ENCODE measurements at regions not wholly inside any gene's neighbourhood (a gene's known extent, or its start where the extent isn't known, plus 50 kb on each side); places are given as distances from the start of the nearest gene placed in this dataset.

DNA sequence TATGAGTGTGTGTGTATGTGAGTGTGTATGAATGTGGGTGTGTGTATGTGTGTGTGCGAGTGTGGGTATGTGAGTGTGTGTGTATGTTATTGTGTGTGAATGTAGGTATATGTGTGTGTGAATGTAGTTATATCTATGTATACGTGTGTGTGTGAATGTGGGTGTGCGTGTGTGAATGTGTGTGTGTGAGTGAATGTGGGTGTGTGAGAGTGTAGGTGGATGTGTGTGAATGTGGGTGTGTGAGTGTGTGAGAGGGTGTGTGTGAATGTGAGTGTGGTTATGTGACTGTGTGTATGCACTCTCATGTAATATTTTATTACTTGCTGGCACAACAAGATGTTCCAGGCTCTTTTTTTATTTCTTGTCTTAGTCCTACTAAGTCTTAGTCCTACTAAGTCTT lies 513.4 kb upstream of the B3GAT1 start:
- no peak for ATAC-seq
- 88 to 91% methylated on average over 3 of the region's 3 CpGs for WGBS, 2 donors (ENCODE audit: low coverage in 1 of 2)
- no peak overlapping the region for H3K27ac ChIP-seq

DNA sequence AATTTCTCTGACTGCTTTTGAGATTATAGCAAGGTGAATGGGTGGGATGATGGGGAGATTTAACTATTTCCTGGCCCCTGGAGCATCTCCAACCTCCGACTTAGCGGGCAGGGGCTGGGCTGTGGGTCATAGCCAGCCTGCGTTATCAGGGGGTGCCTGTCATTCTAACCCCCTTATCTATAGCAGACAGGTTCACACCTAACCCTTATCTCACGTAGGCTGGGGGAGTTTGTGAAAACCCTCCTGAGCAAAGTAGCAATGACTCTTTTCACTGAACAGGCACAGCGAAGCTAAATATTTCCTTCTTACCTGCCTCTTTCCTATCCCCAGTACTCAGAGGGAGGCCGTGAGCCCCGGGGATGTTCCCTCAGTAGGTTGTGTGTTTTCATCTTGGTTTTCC lies 511.4 kb upstream of the B3GAT1 start:
- H3K4me3 ChIP-seq = no peak overlapping the region
- H3K9me3 ChIP-seq = no peaks in the 10 kb centered on the region
- ATAC-seq = no peak
- H3K4me1 ChIP-seq = no peaks in the 10 kb centered on the region
- H3K36me3 ChIP-seq = no peaks in the 10 kb centered on the region
- no peak overlapping the region for H3K27ac ChIP-seq
- H3K27me3 ChIP-seq = peaks cover 20% of the 10 kb centered on the region
- 69 to 80% methylated on average over 2 to 5 of the region's 7 CpGs for WGBS, 2 donors (ENCODE audit: low coverage in 1 of 2)
- TF ChIP-seq, protein P1, sequence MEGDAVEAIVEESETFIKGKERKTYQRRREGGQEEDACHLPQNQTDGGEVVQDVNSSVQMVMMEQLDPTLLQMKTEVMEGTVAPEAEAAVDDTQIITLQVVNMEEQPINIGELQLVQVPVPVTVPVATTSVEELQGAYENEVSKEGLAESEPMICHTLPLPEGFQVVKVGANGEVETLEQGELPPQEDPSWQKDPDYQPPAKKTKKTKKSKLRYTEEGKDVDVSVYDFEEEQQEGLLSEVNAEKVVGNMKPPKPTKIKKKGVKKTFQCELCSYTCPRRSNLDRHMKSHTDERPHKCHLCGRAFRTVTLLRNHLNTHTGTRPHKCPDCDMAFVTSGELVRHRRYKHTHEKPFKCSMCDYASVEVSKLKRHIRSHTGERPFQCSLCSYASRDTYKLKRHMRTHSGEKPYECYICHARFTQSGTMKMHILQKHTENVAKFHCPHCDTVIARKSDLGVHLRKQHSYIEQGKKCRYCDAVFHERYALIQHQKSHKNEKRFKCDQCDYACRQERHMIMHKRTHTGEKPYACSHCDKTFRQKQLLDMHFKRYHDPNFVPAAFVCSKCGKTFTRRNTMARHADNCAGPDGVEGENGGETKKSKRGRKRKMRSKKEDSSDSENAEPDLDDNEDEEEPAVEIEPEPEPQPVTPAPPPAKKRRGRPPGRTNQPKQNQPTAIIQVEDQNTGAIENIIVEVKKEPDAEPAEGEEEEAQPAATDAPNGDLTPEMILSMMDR (IDR thresholded peaks at IDR 0.05) = no peak

More for the DNA sequence above, 513.4 kb upstream of the B3GAT1 start:
- TF ChIP-seq, protein P1 (IDR thresholded peaks at IDR 0.05) = no peak
- TF ChIP-seq EP300 (IDR thresholded peaks at IDR 0.05) = no peak
- Histone ChIP-seq H3K4me3 (no peak overlapping the region), H3K9me3 (no peaks in the 10 kb centered on the region), H3K4me1 (no peaks in the 10 kb centered on the region), H3K36me3 (no peaks in the 10 kb centered on the region), H3K27me3 (peaks cover 20% of the 10 kb centered on the region)

DNA sequence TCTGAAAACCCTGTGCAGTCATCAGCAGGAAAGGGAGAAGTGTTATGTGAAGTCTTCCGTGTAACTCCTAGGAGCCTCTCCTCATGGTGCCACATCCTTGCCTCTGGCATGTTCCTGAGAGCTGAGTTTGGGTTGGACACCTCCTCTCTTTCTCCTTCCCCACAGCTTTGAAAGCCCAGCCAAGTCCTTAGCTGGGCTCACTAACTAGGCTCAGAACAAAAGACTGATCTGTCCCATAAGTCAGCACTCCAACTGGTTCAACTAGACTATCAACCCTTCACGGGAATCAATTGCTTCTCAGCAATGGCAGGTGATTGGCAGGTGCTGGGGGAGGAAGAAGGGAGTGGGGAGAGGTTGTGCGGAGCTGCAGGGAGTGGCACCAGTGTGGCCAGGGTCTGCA lies 509.9 kb upstream of the B3GAT1 start:
- H3K27ac ChIP-seq = no peak overlapping the region
- no peaks in the 10 kb centered on the region for H3K36me3 ChIP-seq
- H3K9me3 ChIP-seq = no peaks in the 10 kb centered on the region
- peaks cover 20% of the 10 kb centered on the region for H3K27me3 ChIP-seq
- WGBS, 2 donors (ENCODE audit: low coverage in 1 of 2) = 56% methylated on average over 2 of the region's 3 CpGs
- no peak for TF ChIP-seq EP300 (IDR thresholded peaks at IDR 0.05)
- no peak for TF ChIP-seq POLR2A (IDR thresholded peaks at IDR 0.05)
- no peak for TF ChIP-seq POLR2AphosphoS5 (IDR thresholded peaks at IDR 0.05)
- TF ChIP-seq, protein P1 (IDR thresholded peaks at IDR 0.05) = no peak
- no peak for ATAC-seq
- H3K4me3 ChIP-seq = no peak overlapping the region
- H3K4me1 ChIP-seq = no peaks in the 10 kb centered on the region

DNA sequence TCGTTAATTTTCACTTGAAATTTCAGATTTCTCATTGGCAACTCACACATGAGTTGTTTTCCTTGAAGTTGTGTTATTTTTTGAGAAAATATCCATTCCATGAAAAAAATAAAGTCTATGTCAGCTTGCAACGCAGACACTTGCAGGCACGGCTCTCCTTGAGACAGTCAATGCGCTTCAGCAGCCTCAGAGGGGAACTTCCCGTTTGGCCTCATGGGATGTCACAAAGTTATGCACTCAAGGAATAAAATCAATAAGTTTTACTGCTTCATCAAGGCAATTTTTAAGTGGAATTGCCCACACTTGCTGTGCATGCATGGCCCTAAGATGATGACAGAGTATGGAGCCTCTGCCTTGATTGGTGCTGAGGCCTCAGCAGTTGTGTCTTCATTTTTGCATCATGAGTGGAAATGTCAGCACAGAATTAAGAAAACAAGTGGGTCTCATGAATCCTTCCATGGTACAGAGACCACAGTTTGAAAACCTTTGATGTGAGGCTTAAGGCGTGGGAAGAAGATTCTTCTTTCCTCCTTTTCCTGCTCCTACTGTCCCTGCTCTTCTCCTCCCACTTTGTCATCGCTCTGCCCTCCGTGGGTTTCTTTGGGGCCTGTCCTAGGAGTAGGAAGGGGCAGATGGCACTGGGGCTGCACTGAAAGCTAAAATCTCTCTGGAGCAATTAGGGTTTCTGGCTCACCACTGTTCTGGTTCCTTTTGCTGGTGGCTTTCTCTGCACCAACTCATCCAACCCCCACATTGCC lies 509.0 kb upstream of the B3GAT1 start:
- H3K27ac ChIP-seq = no peak overlapping the region
- no peak overlapping the region for H3K4me3 ChIP-seq
- H3K4me1 ChIP-seq = peaks cover 0 to 2% (median 0%) of the 10 kb centered on the region in 3 donors
- H3K27me3 ChIP-seq = peaks cover 20% of the 10 kb centered on the region
- H3K36me3 ChIP-seq = no peaks in the 10 kb centered on the region
- no peak for TF ChIP-seq EP300 (IDR thresholded peaks at IDR 0.05)
- TF ChIP-seq POLR2A (IDR thresholded peaks at IDR 0.05) = no peak
- TF ChIP-seq, protein P1 (IDR thresholded peaks at IDR 0.05) = no peak
- no peak for TF ChIP-seq POLR2AphosphoS5 (IDR thresholded peaks at IDR 0.05)
- no peak for ATAC-seq
- no peaks in the 10 kb centered on the region for H3K9me3 ChIP-seq
- WGBS, 2 donors (ENCODE audit: low coverage in 1 of 2) = 78 to 79% methylated on average over 5 to 8 of the region's 8 CpGs

DNA sequence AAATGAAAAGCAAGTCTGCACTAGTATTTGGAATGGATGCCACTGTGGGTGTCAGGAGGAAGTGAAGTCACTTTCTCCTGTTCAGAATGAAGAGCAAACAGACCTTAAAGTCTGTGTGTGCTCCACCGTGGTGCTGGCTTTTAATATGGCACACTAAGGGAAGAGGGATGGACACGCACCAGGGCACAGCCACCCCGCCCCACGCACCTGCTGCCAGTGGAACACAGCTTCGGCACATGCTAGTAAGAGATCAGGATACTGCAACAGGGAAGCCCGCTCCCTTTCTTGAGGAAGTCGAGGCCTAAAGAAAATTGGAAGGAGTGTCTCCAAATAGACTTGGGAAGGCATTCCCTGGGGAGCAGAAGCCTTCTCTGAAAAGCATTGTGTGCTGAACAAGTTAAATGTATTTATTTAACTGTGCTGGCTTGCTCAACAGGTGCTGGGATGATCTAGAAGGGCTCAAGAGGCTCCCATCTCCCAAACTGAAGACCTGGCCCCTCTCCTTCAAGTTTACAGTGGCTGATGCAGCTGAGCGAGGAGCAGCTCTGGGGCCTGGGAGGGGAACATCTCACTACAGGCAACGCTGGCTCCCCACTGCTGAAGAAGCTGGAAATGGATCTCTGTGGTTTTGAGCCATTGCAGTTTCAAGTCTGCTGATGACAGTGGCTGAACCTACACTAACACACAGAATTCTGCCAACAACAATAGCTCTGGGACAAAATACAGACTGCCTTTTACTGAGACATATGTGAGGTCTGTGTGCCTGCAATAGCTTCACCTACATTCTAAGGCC lies 504.6 kb upstream of the B3GAT1 start:
- Histone ChIP-seq H3K4me1 (peaks cover 0 to 19% (median 0%) of the 10 kb centered on the region in 3 donors), H3K27ac (no peak overlapping the region), H3K9me3 (no peaks in the 10 kb centered on the region), H3K4me3 (no peak overlapping the region), H3K27me3 (no peaks in the 10 kb centered on the region), H3K36me3 (no peaks in the 10 kb centered on the region)
- ATAC-seq = no peak
- no peak for TF ChIP-seq POLR2AphosphoS5 (IDR thresholded peaks at IDR 0.05)
- TF ChIP-seq EP300 (IDR thresholded peaks at IDR 0.05) = no peak
- TF ChIP-seq, protein P1 (IDR thresholded peaks at IDR 0.05) = no peak
- TF ChIP-seq POLR2A (IDR thresholded peaks at IDR 0.05) = no peak
- 82 to 100% methylated on average over 1 to 9 of the region's 9 CpGs for WGBS, 2 donors (ENCODE audit: low coverage in 1 of 2)
